ENCODE measurements at regions not wholly inside any gene's neighbourhood (a gene's known extent, or its start where the extent isn't known, plus 50 kb on each side); places are given as distances from the start of the nearest gene placed in this dataset.

- ATAC-seq, result no peak
These were observed 286.4 kb downstream of the C7orf25 start for GRCh38 chr7:42625421-42625820.

GRCh38 chr7:42624471-42624870 is 287.4 kb downstream of the C7orf25 start:
- no peak overlapping the region for H3K27ac ChIP-seq
- intact Hi-C loops (cut with DNase I), result no loop called here
- H3K36me3 ChIP-seq, result no peaks in the 10 kb centered on the region
- TF ChIP-seq CTCF (IDR thresholded peaks at IDR 0.05), result no peak
- no peak overlapping the region for H3K4me3 ChIP-seq
- DNase-seq, result no peak
- H3K9me3 ChIP-seq, result no peaks in the 10 kb centered on the region
- peaks cover 0 to 4% of the 10 kb centered on the region in 2 donors for H3K4me1 ChIP-seq
- ATAC-seq, result no peak
- H3K27me3 ChIP-seq, result no peaks in the 10 kb centered on the region

More at GRCh38 chr7:42625421-42625820, 286.4 kb downstream of the C7orf25 start:
- Histone ChIP-seq H3K9me3 (no peaks in the 10 kb centered on the region), H3K27ac (no peak overlapping the region), H3K36me3 (no peaks in the 10 kb centered on the region), H3K27me3 (no peaks in the 10 kb centered on the region), H3K4me3 (no peak overlapping the region), H3K4me1 (peaks cover 0 to 4% of the 10 kb centered on the region in 2 donors)
- intact Hi-C loops (cut with DNase I), result no loop called here
- TF ChIP-seq CTCF (IDR thresholded peaks at IDR 0.05), result no peak
- DNase-seq, result no peak

- TF ChIP-seq CTCF (IDR thresholded peaks at IDR 0.05), result no peak
- no peaks in the 10 kb centered on the region for H3K27me3 ChIP-seq
- H3K27ac ChIP-seq, result no peak overlapping the region
- ATAC-seq, result no peak
- no peaks in the 10 kb centered on the region for H3K9me3 ChIP-seq
- no peaks in the 10 kb centered on the region for H3K36me3 ChIP-seq
- DNase-seq, result no peak
- H3K4me1 ChIP-seq, result peaks cover 0 to 5% of the 10 kb centered on the region in 2 donors
- H3K4me3 ChIP-seq, result no peak overlapping the region
- intact Hi-C loops (cut with DNase I), result no loop called here
These were observed 290.2 kb downstream of the C7orf25 start for GRCh38 chr7:42621543-42622219.

GRCh38 chr7:42618651-42619360 is 293.1 kb downstream of the C7orf25 start:
- ATAC-seq, result no peak
- DNase-seq, result no peak
- TF ChIP-seq CTCF (IDR thresholded peaks at IDR 0.05), result no peak
- H3K27me3 ChIP-seq, result no peaks in the 10 kb centered on the region
- intact Hi-C loops (cut with DNase I), result no loop called here
- no peak overlapping the region for H3K4me3 ChIP-seq
- H3K27ac ChIP-seq, result no peak overlapping the region
- peaks cover 0 to 5% of the 10 kb centered on the region in 2 donors for H3K4me1 ChIP-seq
- no peaks in the 10 kb centered on the region for H3K9me3 ChIP-seq
- no peaks in the 10 kb centered on the region for H3K36me3 ChIP-seq

GRCh38 chr7:42617806-42618457 is 293.9 kb downstream of the C7orf25 start:
- no peak for TF ChIP-seq CTCF (IDR thresholded peaks at IDR 0.05)
- H3K27ac ChIP-seq, result no peak overlapping the region
- no peaks in the 10 kb centered on the region for H3K9me3 ChIP-seq
- H3K36me3 ChIP-seq, result no peaks in the 10 kb centered on the region
- no peak for ATAC-seq
- H3K4me3 ChIP-seq, result no peak overlapping the region
- peak in 2 of 4 donors; percentile 35 to 46 for DNase-seq
- no peaks in the 10 kb centered on the region for H3K27me3 ChIP-seq
- intact Hi-C loops (cut with DNase I), result no loop called here
- peaks cover 0 to 5% of the 10 kb centered on the region in 2 donors for H3K4me1 ChIP-seq
